ENCODE measurements at regions not wholly inside any gene's neighbourhood (a gene's known extent, or its start where the extent isn't known, plus 50 kb on each side); places are given as distances from the start of the nearest gene placed in this dataset.

DNA sequence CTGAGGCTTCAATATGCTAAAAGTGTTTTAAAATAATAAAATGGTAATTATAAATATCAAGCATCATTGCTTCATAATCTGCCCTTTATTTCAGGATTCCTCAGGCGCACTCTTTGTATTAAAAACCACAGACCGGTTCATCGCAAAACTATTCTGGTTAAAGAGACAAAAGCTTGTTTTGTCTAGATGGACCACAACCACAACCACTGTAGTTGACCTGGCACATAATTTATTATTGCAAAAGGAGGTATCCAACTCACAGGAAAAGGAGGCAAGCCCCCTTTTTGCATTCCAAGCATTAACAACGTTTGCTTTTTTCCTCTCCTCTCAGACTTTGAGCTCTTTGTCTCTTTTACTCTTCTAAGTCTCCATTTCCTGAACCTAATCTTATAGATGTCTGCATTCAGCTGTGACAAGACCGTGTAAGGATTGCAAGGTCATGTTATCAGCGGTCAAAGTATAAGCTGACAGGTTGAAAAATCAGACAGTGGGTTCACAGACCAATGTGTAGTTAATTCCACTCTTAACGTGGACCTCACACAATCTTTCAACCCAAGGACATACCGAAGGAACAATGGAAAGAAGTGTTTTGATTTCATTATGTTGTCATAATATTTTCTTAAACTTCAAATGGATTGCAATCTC lies 1057.6 kb downstream of the GALC start:
- ATAC-seq (ENCODE audit: insufficient read depth, low read depth) (no peak), DNase-seq (no peak)
- TF ChIP-seq EZH2 (IDR thresholded peaks at IDR 0.05; ENCODE audit: borderline replicate concordance, low read depth, low read length, severe bottlenecking), result no peak
- TF ChIP-seq, protein P1, sequence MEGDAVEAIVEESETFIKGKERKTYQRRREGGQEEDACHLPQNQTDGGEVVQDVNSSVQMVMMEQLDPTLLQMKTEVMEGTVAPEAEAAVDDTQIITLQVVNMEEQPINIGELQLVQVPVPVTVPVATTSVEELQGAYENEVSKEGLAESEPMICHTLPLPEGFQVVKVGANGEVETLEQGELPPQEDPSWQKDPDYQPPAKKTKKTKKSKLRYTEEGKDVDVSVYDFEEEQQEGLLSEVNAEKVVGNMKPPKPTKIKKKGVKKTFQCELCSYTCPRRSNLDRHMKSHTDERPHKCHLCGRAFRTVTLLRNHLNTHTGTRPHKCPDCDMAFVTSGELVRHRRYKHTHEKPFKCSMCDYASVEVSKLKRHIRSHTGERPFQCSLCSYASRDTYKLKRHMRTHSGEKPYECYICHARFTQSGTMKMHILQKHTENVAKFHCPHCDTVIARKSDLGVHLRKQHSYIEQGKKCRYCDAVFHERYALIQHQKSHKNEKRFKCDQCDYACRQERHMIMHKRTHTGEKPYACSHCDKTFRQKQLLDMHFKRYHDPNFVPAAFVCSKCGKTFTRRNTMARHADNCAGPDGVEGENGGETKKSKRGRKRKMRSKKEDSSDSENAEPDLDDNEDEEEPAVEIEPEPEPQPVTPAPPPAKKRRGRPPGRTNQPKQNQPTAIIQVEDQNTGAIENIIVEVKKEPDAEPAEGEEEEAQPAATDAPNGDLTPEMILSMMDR (IDR thresholded peaks at IDR 0.05; ENCODE audit: borderline replicate concordance, extremely low read depth, low read length, poor library complexity, severe bottlenecking), result no peak
- H4K20me1 ChIP-seq (ENCODE audit: insufficient read depth, low read length), result no peaks in the 10 kb centered on the region
- no peaks in the 10 kb centered on the region for H3K79me2 ChIP-seq (ENCODE audit: insufficient read depth, low read length)
- H3K9me3 ChIP-seq (ENCODE audit: insufficient read depth, low read length, severe bottlenecking), result no peaks in the 10 kb centered on the region
- H3K4me1 ChIP-seq (ENCODE audit: insufficient read depth, low read length), result no peaks in the 10 kb centered on the region
- H3K4me2 ChIP-seq (ENCODE audit: insufficient read depth, low read length), result no peak overlapping the region
- no peak overlapping the region for H3K4me3 ChIP-seq (ENCODE audit: low read depth in 1 of 2, low read length in 2 of 2)
- no peak overlapping the region for H3K27ac ChIP-seq (ENCODE audit: low read length)
- no peak overlapping the region for H3K9ac ChIP-seq (ENCODE audit: low read depth, low read length)
- H3K27me3 ChIP-seq (ENCODE audit: insufficient read depth, low read length, poor library complexity), result no peaks in the 10 kb centered on the region
- H2AFZ ChIP-seq (ENCODE audit: low read depth, low read length), result no peak overlapping the region
- H3K36me3 ChIP-seq (ENCODE audit: insufficient read depth, low read length), result no peaks in the 10 kb centered on the region

DNA sequence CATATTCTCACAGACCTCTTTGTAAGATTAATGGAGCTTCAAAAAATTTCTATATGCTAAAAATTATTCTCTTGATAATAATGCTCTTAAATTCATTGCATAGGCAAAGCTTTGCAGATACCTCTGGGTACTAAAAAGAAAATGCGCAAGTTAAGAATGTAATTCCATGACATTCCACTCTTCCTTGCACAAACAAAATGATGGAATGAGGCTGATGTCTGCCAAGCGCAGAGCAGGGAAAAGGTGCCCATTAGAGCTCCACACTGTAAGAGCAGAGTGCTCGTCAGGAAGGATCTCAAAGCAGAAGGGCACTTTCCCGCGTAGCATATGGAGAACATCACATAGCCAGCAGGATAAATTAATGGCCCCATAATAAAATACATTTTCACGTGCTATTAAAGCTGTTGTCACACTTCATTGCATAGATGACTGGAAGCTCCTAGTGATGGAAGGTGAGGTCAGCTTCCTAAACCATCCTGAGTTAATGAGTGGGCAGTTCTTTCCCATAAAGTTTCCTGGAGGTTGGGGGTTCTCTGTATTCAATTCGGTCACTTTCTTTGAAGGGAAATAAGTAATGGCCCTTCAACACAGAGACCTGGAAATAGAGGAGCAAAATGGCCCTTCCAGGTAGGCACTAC lies 1058.9 kb downstream of the GALC start:
- Histone ChIP-seq H3K4me1 (ENCODE audit: insufficient read depth, low read length) (no peaks in the 10 kb centered on the region), H3K27me3 (ENCODE audit: insufficient read depth, low read length, poor library complexity) (no peaks in the 10 kb centered on the region), H3K9me3 (ENCODE audit: insufficient read depth, low read length, severe bottlenecking) (no peaks in the 10 kb centered on the region), H2AFZ (ENCODE audit: low read depth, low read length) (no peak overlapping the region), H3K9ac (ENCODE audit: low read depth, low read length) (no peak overlapping the region), H3K4me3 (ENCODE audit: low read depth in 1 of 2, low read length in 2 of 2) (no peak overlapping the region), H4K20me1 (ENCODE audit: insufficient read depth, low read length) (no peaks in the 10 kb centered on the region), H3K36me3 (ENCODE audit: insufficient read depth, low read length) (no peaks in the 10 kb centered on the region), H3K79me2 (ENCODE audit: insufficient read depth, low read length) (no peaks in the 10 kb centered on the region), H3K27ac (ENCODE audit: low read length) (no peak overlapping the region), H3K4me2 (ENCODE audit: insufficient read depth, low read length) (no peak overlapping the region)
- DNase-seq (no peak), ATAC-seq (ENCODE audit: insufficient read depth, low read depth) (no peak)
- TF ChIP-seq EZH2 (IDR thresholded peaks at IDR 0.05; ENCODE audit: borderline replicate concordance, low read depth, low read length, severe bottlenecking), result no peak
- TF ChIP-seq, protein P1 (IDR thresholded peaks at IDR 0.05; ENCODE audit: borderline replicate concordance, extremely low read depth, low read length, poor library complexity, severe bottlenecking), result no peak

DNA sequence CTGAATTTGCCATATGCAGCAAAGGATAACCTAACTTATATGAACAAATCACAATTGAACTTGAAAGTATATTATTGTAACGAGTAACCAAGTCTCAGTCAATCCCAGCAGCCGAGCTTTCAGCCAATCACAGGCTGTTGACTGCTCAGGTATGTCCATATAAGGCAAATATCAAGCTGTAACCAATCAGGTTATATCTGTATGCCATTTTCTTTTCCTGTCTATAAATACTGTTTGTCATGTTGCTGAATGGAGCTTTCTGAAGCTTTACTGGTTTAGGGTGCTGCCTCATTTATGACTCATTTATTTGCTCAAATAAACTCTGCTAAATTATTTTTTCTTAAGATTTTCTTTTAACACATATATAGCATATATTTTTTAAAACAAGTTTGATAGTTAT lies 1059.5 kb downstream of the GALC start:
- H3K9ac ChIP-seq (ENCODE audit: low read depth, low read length), result no peak overlapping the region
- no peaks in the 10 kb centered on the region for H4K20me1 ChIP-seq (ENCODE audit: insufficient read depth, low read length)
- H3K79me2 ChIP-seq (ENCODE audit: insufficient read depth, low read length), result no peaks in the 10 kb centered on the region
- no peak overlapping the region for H2AFZ ChIP-seq (ENCODE audit: low read depth, low read length)
- no peak overlapping the region for H3K27ac ChIP-seq (ENCODE audit: low read length)
- no peaks in the 10 kb centered on the region for H3K36me3 ChIP-seq (ENCODE audit: insufficient read depth, low read length)
- no peak for DNase-seq
- no peaks in the 10 kb centered on the region for H3K27me3 ChIP-seq (ENCODE audit: insufficient read depth, low read length, poor library complexity)
- H3K9me3 ChIP-seq (ENCODE audit: insufficient read depth, low read length, severe bottlenecking), result no peaks in the 10 kb centered on the region
- ATAC-seq (ENCODE audit: insufficient read depth, low read depth), result no peak
- no peak overlapping the region for H3K4me2 ChIP-seq (ENCODE audit: insufficient read depth, low read length)
- no peak for TF ChIP-seq EZH2 (IDR thresholded peaks at IDR 0.05; ENCODE audit: borderline replicate concordance, low read depth, low read length, severe bottlenecking)
- TF ChIP-seq, protein P1 (IDR thresholded peaks at IDR 0.05; ENCODE audit: borderline replicate concordance, extremely low read depth, low read length, poor library complexity, severe bottlenecking), result no peak
- no peak overlapping the region for H3K4me3 ChIP-seq (ENCODE audit: low read depth in 1 of 2, low read length in 2 of 2)
- no peaks in the 10 kb centered on the region for H3K4me1 ChIP-seq (ENCODE audit: insufficient read depth, low read length)
